GM12878 (cell line): ENCODE measurements at regions not wholly inside any gene's neighbourhood (a gene's known extent, or its start where the extent isn't known, plus 50 kb on each side); places are given as distances from the start of the nearest gene placed in this dataset.

Experiments used
- BRCA1 ChIP-seq: IDR thresholded peaks from 2 replicates; pipeline ENCODE4 v1.6.1; 2011; ENCODE audit warnings: low read depth, low read length, improper control_type of control experiment
- GATAD2B ChIP-seq: fragments of 450-650 bp; conservative IDR thresholded peaks from 2 replicates; pipeline ENCODE4 v1.6.1; 2017; ENCODE audit warnings: low read depth, mild to moderate bottlenecking, moderate library complexity
- NR2C2 ChIP-seq: IDR thresholded peaks from 2 replicates; pipeline ENCODE4 v1.6.1; 2011; ENCODE audit warnings: borderline replicate concordance, low read depth; ENCODE audit not compliant: control insufficient read depth, insufficient read length
- SMC3 ChIP-seq: IDR thresholded peaks from 2 replicates; pipeline ENCODE4 v1.6.1; 2011; ENCODE audit warnings: low read length, improper control_type of control experiment, borderline replicate concordance
- SUZ12 ChIP-seq: fragments of 200-600 bp; sonication (generic); IDR thresholded peaks from one replicate; pipeline ENCODE4 v1.6.1; 2018; ENCODE audit warnings: antibody characterized with exemption, mild to moderate bottlenecking; ENCODE audit not compliant: unreplicated experiment
- ZNF274 ChIP-seq: IDR thresholded peaks from one replicate; pipeline ENCODE4 v1.8.0; 2011; ENCODE audit not compliant: insufficient read length, insufficient read depth
- TF ChIP-seq, protein P1 (sequence below): fragments of 450-650 bp; IDR thresholded peaks from 2 replicates; pipeline ENCODE4 v1.6.1; 2017; ENCODE audit warnings: mild to moderate bottlenecking, moderate library complexity
- TF ChIP-seq, protein P2 (sequence below): IDR thresholded peaks from 2 replicates; pipeline ENCODE4 v1.6.1; 2012; ENCODE audit warnings: low read depth, low read length, improper control_type of control experiment
- TF ChIP-seq, protein P3 (sequence below): IDR thresholded peaks from 2 replicates; pipeline ENCODE4 v1.6.1; 2012; ENCODE audit warnings: improper control_type of control experiment, low read depth, low read length; ENCODE audit not compliant: insufficient replicate concordance

DNA sequence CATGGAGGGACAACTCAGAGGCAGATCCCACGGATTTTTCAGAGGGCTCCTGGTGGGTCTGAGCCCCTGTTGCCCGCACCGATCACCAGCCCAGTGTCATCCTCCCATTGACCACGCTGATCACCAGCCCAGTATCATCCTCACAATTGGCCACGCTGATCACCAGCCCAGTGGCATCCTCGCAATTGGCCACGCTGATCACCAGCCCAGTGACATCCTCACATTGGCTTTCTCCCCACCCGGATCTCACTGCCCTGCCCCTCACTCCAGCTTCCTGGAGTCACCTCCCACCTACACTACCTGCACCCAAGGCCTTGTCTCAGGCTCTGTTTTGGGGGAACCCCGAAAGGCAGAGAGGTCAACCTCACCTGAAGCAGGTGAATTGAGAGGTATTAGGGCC is 358.2 kb upstream of the TNRC6C start (continued):
- TF ChIP-seq, protein P1, sequence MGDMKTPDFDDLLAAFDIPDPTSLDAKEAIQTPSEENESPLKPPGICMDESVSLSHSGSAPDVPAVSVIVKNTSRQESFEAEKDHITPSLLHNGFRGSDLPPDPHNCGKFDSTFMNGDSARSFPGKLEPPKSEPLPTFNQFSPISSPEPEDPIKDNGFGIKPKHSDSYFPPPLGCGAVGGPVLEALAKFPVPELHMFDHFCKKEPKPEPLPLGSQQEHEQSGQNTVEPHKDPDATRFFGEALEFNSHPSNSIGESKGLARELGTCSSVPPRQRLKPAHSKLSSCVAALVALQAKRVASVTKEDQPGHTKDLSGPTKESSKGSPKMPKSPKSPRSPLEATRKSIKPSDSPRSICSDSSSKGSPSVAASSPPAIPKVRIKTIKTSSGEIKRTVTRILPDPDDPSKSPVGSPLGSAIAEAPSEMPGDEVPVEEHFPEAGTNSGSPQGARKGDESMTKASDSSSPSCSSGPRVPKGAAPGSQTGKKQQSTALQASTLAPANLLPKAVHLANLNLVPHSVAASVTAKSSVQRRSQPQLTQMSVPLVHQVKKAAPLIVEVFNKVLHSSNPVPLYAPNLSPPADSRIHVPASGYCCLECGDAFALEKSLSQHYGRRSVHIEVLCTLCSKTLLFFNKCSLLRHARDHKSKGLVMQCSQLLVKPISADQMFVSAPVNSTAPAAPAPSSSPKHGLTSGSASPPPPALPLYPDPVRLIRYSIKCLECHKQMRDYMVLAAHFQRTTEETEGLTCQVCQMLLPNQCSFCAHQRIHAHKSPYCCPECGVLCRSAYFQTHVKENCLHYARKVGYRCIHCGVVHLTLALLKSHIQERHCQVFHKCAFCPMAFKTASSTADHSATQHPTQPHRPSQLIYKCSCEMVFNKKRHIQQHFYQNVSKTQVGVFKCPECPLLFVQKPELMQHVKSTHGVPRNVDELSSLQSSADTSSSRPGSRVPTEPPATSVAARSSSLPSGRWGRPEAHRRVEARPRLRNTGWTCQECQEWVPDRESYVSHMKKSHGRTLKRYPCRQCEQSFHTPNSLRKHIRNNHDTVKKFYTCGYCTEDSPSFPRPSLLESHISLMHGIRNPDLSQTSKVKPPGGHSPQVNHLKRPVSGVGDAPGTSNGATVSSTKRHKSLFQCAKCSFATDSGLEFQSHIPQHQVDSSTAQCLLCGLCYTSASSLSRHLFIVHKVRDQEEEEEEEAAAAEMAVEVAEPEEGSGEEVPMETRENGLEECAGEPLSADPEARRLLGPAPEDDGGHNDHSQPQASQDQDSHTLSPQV: no peak
- TF ChIP-seq ZNF274 (no peak), NR2C2 (no peak), SUZ12 (no peak), GATAD2B (no peak), SMC3 (no peak), BRCA1 (no peak)
- TF ChIP-seq, protein P2, sequence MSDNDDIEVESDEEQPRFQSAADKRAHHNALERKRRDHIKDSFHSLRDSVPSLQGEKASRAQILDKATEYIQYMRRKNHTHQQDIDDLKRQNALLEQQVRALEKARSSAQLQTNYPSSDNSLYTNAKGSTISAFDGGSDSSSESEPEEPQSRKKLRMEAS: no peak
- TF ChIP-seq, protein P3, sequence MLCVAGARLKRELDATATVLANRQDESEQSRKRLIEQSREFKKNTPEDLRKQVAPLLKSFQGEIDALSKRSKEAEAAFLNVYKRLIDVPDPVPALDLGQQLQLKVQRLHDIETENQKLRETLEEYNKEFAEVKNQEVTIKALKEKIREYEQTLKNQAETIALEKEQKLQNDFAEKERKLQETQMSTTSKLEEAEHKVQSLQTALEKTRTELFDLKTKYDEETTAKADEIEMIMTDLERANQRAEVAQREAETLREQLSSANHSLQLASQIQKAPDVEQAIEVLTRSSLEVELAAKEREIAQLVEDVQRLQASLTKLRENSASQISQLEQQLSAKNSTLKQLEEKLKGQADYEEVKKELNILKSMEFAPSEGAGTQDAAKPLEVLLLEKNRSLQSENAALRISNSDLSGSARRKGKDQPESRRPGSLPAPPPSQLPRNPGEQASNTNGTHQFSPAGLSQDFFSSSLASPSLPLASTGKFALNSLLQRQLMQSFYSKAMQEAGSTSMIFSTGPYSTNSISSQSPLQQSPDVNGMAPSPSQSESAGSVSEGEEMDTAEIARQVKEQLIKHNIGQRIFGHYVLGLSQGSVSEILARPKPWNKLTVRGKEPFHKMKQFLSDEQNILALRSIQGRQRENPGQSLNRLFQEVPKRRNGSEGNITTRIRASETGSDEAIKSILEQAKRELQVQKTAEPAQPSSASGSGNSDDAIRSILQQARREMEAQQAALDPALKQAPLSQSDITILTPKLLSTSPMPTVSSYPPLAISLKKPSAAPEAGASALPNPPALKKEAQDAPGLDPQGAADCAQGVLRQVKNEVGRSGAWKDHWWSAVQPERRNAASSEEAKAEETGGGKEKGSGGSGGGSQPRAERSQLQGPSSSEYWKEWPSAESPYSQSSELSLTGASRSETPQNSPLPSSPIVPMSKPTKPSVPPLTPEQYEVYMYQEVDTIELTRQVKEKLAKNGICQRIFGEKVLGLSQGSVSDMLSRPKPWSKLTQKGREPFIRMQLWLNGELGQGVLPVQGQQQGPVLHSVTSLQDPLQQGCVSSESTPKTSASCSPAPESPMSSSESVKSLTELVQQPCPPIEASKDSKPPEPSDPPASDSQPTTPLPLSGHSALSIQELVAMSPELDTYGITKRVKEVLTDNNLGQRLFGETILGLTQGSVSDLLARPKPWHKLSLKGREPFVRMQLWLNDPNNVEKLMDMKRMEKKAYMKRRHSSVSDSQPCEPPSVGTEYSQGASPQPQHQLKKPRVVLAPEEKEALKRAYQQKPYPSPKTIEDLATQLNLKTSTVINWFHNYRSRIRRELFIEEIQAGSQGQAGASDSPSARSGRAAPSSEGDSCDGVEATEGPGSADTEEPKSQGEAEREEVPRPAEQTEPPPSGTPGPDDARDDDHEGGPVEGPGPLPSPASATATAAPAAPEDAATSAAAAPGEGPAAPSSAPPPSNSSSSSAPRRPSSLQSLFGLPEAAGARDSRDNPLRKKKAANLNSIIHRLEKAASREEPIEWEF: no peak
